Small intestine (tissue), 7 donors: ENCODE measurements at regions not wholly inside any gene's neighbourhood (a gene's known extent, or its start where the extent isn't known, plus 50 kb on each side); places are given as distances from the start of the nearest gene placed in this dataset.

Experiments
- DNase-seq, 2 donors: peaks; one replicate each; pipeline versions ENCODE4 v3.0.0 to v3.0.0-alpha.2; 2013
- FAIRE-seq: peaks from 2 replicates; lab custom pipeline; 2012; peaks lifted over from hg19 to GRCh38; lab: Jason Lieb, UNC
- H3K27ac ChIP-seq, 3 donors: one replicate each; pipeline ENCODE4 v1.5.1; 2013; ENCODE audit warnings: low read length in 2 of 3, mild to moderate bottlenecking in 2 of 3, control low read depth in 1 of 3, inconsistent platforms in 1 of 3, low read depth in 1 of 3, moderate library complexity in 1 of 3
- H3K27me3 ChIP-seq, 3 donors: one replicate each; pipeline ENCODE4 v1.6.1; 2013; ENCODE audit warnings: low read length in 3 of 3, inconsistent platforms in 1 of 3; ENCODE audit not compliant: control insufficient read depth in 3 of 3, insufficient read depth in 3 of 3
- H3K36me3 ChIP-seq, 3 donors: one replicate each; pipeline ENCODE4 v1.6.1; 2013; ENCODE audit warnings: low read length in 3 of 3, inconsistent platforms in 1 of 3, low read depth in 1 of 3, mild to moderate bottlenecking in 1 of 3, moderate library complexity in 1 of 3; ENCODE audit not compliant: control insufficient read depth in 3 of 3, insufficient read depth in 2 of 3
- H3K4me1 ChIP-seq, 3 donors: one replicate each; pipeline ENCODE4 v1.6.1; 2013; ENCODE audit warnings: low read length in 2 of 3, inconsistent platforms in 1 of 3, low read depth in 1 of 3, mild to moderate bottlenecking in 1 of 3, moderate library complexity in 1 of 3; ENCODE audit not compliant: control insufficient read depth in 3 of 3, insufficient read depth in 2 of 3
- H3K4me3 ChIP-seq, 3 donors: one replicate each; pipeline ENCODE4 v1.5.1; 2013; ENCODE audit warnings: low read length in 3 of 3, control low read depth in 1 of 3, inconsistent platforms in 1 of 3, low read depth in 1 of 3, mild to moderate bottlenecking in 1 of 3, moderate library complexity in 1 of 3
- H3K9me3 ChIP-seq, 2 donors: one replicate each; pipeline ENCODE4 v1.6.1; 2013; ENCODE audit warnings: low read depth in 1 of 2, low read length in 1 of 2; ENCODE audit not compliant: control insufficient read depth in 2 of 2, insufficient read depth in 1 of 2
- WGBS, 3 donors: extraction: QIAGEN DNeasy Blood & Tissue Kit; methylation state at CpG; one replicate each; pipeline ENCODE4 v1.1.7; 2013; 5-methylcytosine and 5-hydroxymethylcytosine counted together
- donor health status: healthy with polysubstance abuse.
- donor health status: control.
- donor health status: control.
- donor health status: Bipolar disorder and iron deficiency.
- donor health status: healthy.

GRCh38 chr11:114970927-114971645 is 292.8 kb downstream of the NXPE2 start:
- WGBS, 3 donors: 83 to 87% (median 84%) methylated on average over 9 of the region's 9 CpGs

GRCh38 chr11:114972105-114972504 is 293.8 kb downstream of the NXPE2 start:
- H3K27me3 ChIP-seq: no peaks in the 10 kb centered on the region
- 52 to 69% (median 55%) methylated on average over 2 of the region's 2 CpGs for WGBS, 3 donors
- no peaks in the 10 kb centered on the region for H3K4me1 ChIP-seq
- no peak for FAIRE-seq
- no peaks in the 10 kb centered on the region for H3K9me3 ChIP-seq
- no peaks in the 10 kb centered on the region for H3K36me3 ChIP-seq
- no peak for DNase-seq
- no peak overlapping the region for H3K27ac ChIP-seq
- H3K4me3 ChIP-seq: no peak overlapping the region

More at GRCh38 chr11:114970927-114971645, 292.8 kb downstream of the NXPE2 start:
- H3K4me1 ChIP-seq: no peaks in the 10 kb centered on the region
- DNase-seq: no peak
- no peaks in the 10 kb centered on the region for H3K27me3 ChIP-seq
- no peak overlapping the region for H3K27ac ChIP-seq
- no peaks in the 10 kb centered on the region for H3K9me3 ChIP-seq
- no peak for FAIRE-seq
- no peaks in the 10 kb centered on the region for H3K36me3 ChIP-seq
- H3K4me3 ChIP-seq: no peak overlapping the region

- no peaks in the 10 kb centered on the region for H3K9me3 ChIP-seq
- H3K36me3 ChIP-seq: no peaks in the 10 kb centered on the region
- H3K27ac ChIP-seq: no peak overlapping the region
- H3K4me1 ChIP-seq: peaks cover 0 to 6% (median 0%) of the 10 kb centered on the region in 3 donors
- DNase-seq (no peak), FAIRE-seq (no peak)
- WGBS, 3 donors: 69 to 82% (median 73%) methylated on average over 4 of the region's 4 CpGs
- H3K27me3 ChIP-seq: no peaks in the 10 kb centered on the region
- H3K4me3 ChIP-seq: no peak overlapping the region
Observed at GRCh38 chr11:114977651-114978050, 299.3 kb downstream of the NXPE2 start.

- peak in 1 of 2 donors; percentile 64 for DNase-seq
- Histone ChIP-seq H3K27me3 (no peaks in the 10 kb centered on the region), H3K36me3 (no peaks in the 10 kb centered on the region), H3K9me3 (no peaks in the 10 kb centered on the region), H3K4me3 (no peak overlapping the region), H3K4me1 (peaks cover 0 to 6% (median 0%) of the 10 kb centered on the region in 3 donors), H3K27ac (no peak overlapping the region)
- WGBS, 3 donors: 17 to 43% (median 21%) methylated on average over 1 of the region's 1 CpG
- FAIRE-seq: no peak
Observed at GRCh38 chr11:114982141-114982540, 303.8 kb downstream of the NXPE2 start.

GRCh38 chr11:114984611-114985163 is 306.4 kb downstream of the NXPE2 start:
- DNase-seq (peak in 1 of 2 donors; percentile 24), FAIRE-seq (no peak)
- H3K27ac ChIP-seq: no peak overlapping the region
- no peaks in the 10 kb centered on the region for H3K27me3 ChIP-seq
- no peaks in the 10 kb centered on the region for H3K9me3 ChIP-seq
- H3K4me3 ChIP-seq: no peak overlapping the region
- H3K36me3 ChIP-seq: no peaks in the 10 kb centered on the region
- WGBS, 3 donors: 20 to 69% (median 30%) methylated on average over 9 of the region's 9 CpGs
- H3K4me1 ChIP-seq: peaks cover 0 to 6% (median 0%) of the 10 kb centered on the region in 3 donors

GRCh38 chr11:114986365-114986764 is 308.0 kb downstream of the NXPE2 start:
- Histone ChIP-seq H3K4me3 (no peak overlapping the region), H3K9me3 (no peaks in the 10 kb centered on the region), H3K4me1 (peaks cover 0 to 6% (median 0%) of the 10 kb centered on the region in 3 donors), H3K27ac (no peak overlapping the region), H3K36me3 (no peaks in the 10 kb centered on the region), H3K27me3 (no peaks in the 10 kb centered on the region)
- DNase-seq (no peak), FAIRE-seq (no peak)
- WGBS, 3 donors: 81 to 86% (median 86%) methylated on average over 6 of the region's 6 CpGs

- WGBS, 3 donors: 46 to 56% (median 52%) methylated on average over 10 of the region's 10 CpGs
- H3K27me3 ChIP-seq: no peaks in the 10 kb centered on the region
- FAIRE-seq: no peak
- no peak overlapping the region for H3K4me3 ChIP-seq
- H3K4me1 ChIP-seq: peaks cover 0 to 2% (median 0%) of the 10 kb centered on the region in 3 donors
- no peaks in the 10 kb centered on the region for H3K9me3 ChIP-seq
- H3K27ac ChIP-seq: no peak overlapping the region
- H3K36me3 ChIP-seq: no peaks in the 10 kb centered on the region
- no peak for DNase-seq
Observed at GRCh38 chr11:114987186-114987760, 308.9 kb downstream of the NXPE2 start.

- H3K27me3 ChIP-seq: no peaks in the 10 kb centered on the region
- WGBS, 3 donors: 82 to 91% (median 89%) methylated on average over 14 of the region's 14 CpGs
- no peaks in the 10 kb centered on the region for H3K9me3 ChIP-seq
- H3K4me1 ChIP-seq: no peaks in the 10 kb centered on the region
- FAIRE-seq (no peak), DNase-seq (no peak)
- no peak overlapping the region for H3K27ac ChIP-seq
- H3K36me3 ChIP-seq: no peaks in the 10 kb centered on the region
- no peak overlapping the region for H3K4me3 ChIP-seq
Observed at GRCh38 chr11:114988644-114989043, 310.3 kb downstream of the NXPE2 start.
